WTC11 (cell line): ENCODE measurements at regions not wholly inside any gene's neighbourhood (a gene's known extent, or its start where the extent isn't known, plus 50 kb on each side); places are given as distances from the start of the nearest gene placed in this dataset.

Experiments
- ATAC-seq: fragments of 200-7000 bp; cut with Tn5 transposase; 2 replicates; pipeline ENCODE4 v1.10.0; 2021; ENCODE audit warnings: mild to moderate bottlenecking, moderate library complexity
- CTCF ChIA-PET: fragments of 300-600 bp; sonication (Branson Sonifier 250); formaldehyde crosslinking; loops from one replicate; lab custom pipeline; 2021; ENCODE audit warnings: antibody characterized with exemption; lab: Charles Lee
- POLR2A ChIA-PET: fragments of 350-600 bp; sonication (Branson Sonifier 250); formaldehyde crosslinking; loops from one replicate; lab custom pipeline; 2021; ENCODE audit warnings: antibody characterized with exemption; lab: Charles Lee
- DNase-seq: peaks from one replicate; pipeline ENCODE4 v3.0.0; 2021; ENCODE audit warnings: low spot score
- H3K27ac Mint-ChIP-seq: 2 replicates; pipeline ENCODE4 v1.8.0; 2021; ENCODE audit warnings: mixed read lengths
- H3K27me3 Mint-ChIP-seq: 2 replicates; pipeline ENCODE4 v1.8.0; 2021; ENCODE audit warnings: low read depth, mild to moderate bottlenecking, moderate library complexity, mixed read lengths
- H3K36me3 Mint-ChIP-seq: 2 replicates; pipeline ENCODE4 v1.8.0; 2021; ENCODE audit warnings: mixed read lengths
- H3K4me1 Mint-ChIP-seq: 2 replicates; pipeline ENCODE4 v1.8.0; 2022; ENCODE audit warnings: mixed read lengths
- H3K4me3 Mint-ChIP-seq: 2 replicates; pipeline ENCODE4 v1.8.0; 2021; ENCODE audit warnings: mild to moderate bottlenecking, moderate library complexity, mixed read lengths
- H3K9me3 Mint-ChIP-seq: 2 replicates; pipeline ENCODE4 v1.8.0; 2021; ENCODE audit warnings: mixed read lengths
- ATF1 ChIP-seq: sonication (generic); formaldehyde crosslinking; IDR thresholded peaks from 2 replicates; pipeline ENCODE4 v1.8.1; 2023; ENCODE audit warnings: mild to moderate bottlenecking, moderate library complexity, missing genetic modification reagents
- CBFB ChIP-seq: sonication (generic); formaldehyde crosslinking; IDR thresholded peaks from 2 replicates; pipeline ENCODE4 v1.8.1; 2022; ENCODE audit warnings: mild to moderate bottlenecking, low read depth, missing genetic modification reagents
- CREB1 ChIP-seq: sonication (generic); formaldehyde crosslinking; IDR thresholded peaks from 2 replicates; pipeline ENCODE4 v1.8.0; 2023; ENCODE audit warnings: mild to moderate bottlenecking, missing genetic modification reagents
- CREM ChIP-seq: sonication (generic); formaldehyde crosslinking; IDR thresholded peaks from 2 replicates; pipeline ENCODE4 v1.8.1; 2022; ENCODE audit warnings: mild to moderate bottlenecking, missing genetic modification reagents, moderate library complexity
- ELF4 ChIP-seq: sonication (generic); formaldehyde crosslinking; IDR thresholded peaks from 2 replicates; pipeline ENCODE4 v1.8.1; 2022; ENCODE audit warnings: low read depth, mild to moderate bottlenecking, moderate library complexity, missing genetic modification reagents
- FOXJ3 ChIP-seq: sonication (generic); formaldehyde crosslinking; IDR thresholded peaks from 2 replicates; pipeline ENCODE4 v1.9.0; 2021; ENCODE audit warnings: missing genetic modification reagents, mild to moderate bottlenecking, borderline replicate concordance
- FOXP1 ChIP-seq: sonication (generic); formaldehyde crosslinking; IDR thresholded peaks from 2 replicates; pipeline ENCODE4 v1.8.0; 2022; ENCODE audit warnings: missing genetic modification reagents, mild to moderate bottlenecking, moderate library complexity, borderline replicate concordance
- GRHL2 ChIP-seq: fragments of 250-450 bp; sonication (Bioruptor Pico); IDR thresholded peaks from 2 replicates; pipeline ENCODE4 v1.8.0; 2022; ENCODE audit warnings: mild to moderate bottlenecking, moderate library complexity; ENCODE audit not compliant: insufficient replicate concordance, severe bottlenecking
- GTF2I ChIP-seq: fragments of 250-450 bp; sonication (Bioruptor Pico); conservative IDR thresholded peaks from 2 replicates; pipeline ENCODE4 v1.4.0; 2021; ENCODE audit warnings: mild to moderate bottlenecking
- IRF1 ChIP-seq: sonication (generic); formaldehyde crosslinking; IDR thresholded peaks from 2 replicates; pipeline ENCODE4 v1.8.0; 2023; ENCODE audit warnings: missing genetic modification reagents
- MXD4 ChIP-seq: fragments of 250-450 bp; sonication (Bioruptor Pico); IDR thresholded peaks from 2 replicates; pipeline ENCODE4 v1.8.0; 2021; ENCODE audit warnings: mild to moderate bottlenecking, moderate library complexity, borderline replicate concordance
- MYBL2 ChIP-seq: sonication (generic); formaldehyde crosslinking; IDR thresholded peaks from 2 replicates; pipeline ENCODE4 v1.8.1; 2023; ENCODE audit warnings: mild to moderate bottlenecking, moderate library complexity, missing genetic modification reagents
- NFYB ChIP-seq: sonication (generic); formaldehyde crosslinking; conservative IDR thresholded peaks from 2 replicates; pipeline ENCODE4 v1.8.0; 2022; ENCODE audit warnings: low read depth, missing genetic modification reagents
- NR1H2 ChIP-seq: sonication (generic); formaldehyde crosslinking; IDR thresholded peaks from 2 replicates; pipeline ENCODE4 v1.9.0; 2021; ENCODE audit warnings: mild to moderate bottlenecking, moderate library complexity, missing genetic modification reagents
- PRRX2 ChIP-seq: fragments of 250-450 bp; sonication (Bioruptor Pico); IDR thresholded peaks from 2 replicates; pipeline ENCODE4 v1.8.0; 2021; ENCODE audit warnings: mild to moderate bottlenecking
- SOX15 ChIP-seq: fragments of 250-450 bp; sonication (Bioruptor Pico); IDR thresholded peaks from 2 replicates; pipeline ENCODE4 v1.9.0; 2021; ENCODE audit warnings: mild to moderate bottlenecking
- STAT6 ChIP-seq: sonication (generic); formaldehyde crosslinking; conservative IDR thresholded peaks from 2 replicates; pipeline ENCODE4 v1.8.1; 2023; ENCODE audit warnings: mild to moderate bottlenecking, low read depth, missing genetic modification reagents, moderate library complexity
- ZBTB21 ChIP-seq: sonication (generic); formaldehyde crosslinking; IDR thresholded peaks from 2 replicates; pipeline ENCODE4 v1.8.1; 2023; ENCODE audit warnings: mild to moderate bottlenecking, missing genetic modification reagents, borderline replicate concordance
- ZNF121 ChIP-seq: sonication (generic); formaldehyde crosslinking; IDR thresholded peaks from 2 replicates; pipeline ENCODE4 v1.8.0; 2023; ENCODE audit warnings: missing genetic modification reagents
- ZNF671 ChIP-seq: fragments of 250-450 bp; sonication (Bioruptor Pico); IDR thresholded peaks from 2 replicates; pipeline ENCODE4 v1.8.0; 2021; ENCODE audit warnings: mild to moderate bottlenecking
- TF ChIP-seq, protein P1 (sequence below): sonication (generic); formaldehyde crosslinking; IDR thresholded peaks from 2 replicates; pipeline ENCODE4 v1.8.0; 2022; ENCODE audit warnings: mild to moderate bottlenecking, missing genetic modification reagents
- TF ChIP-seq, protein P2 (sequence below): sonication (generic); formaldehyde crosslinking; IDR thresholded peaks from 2 replicates; pipeline ENCODE4 v1.8.1; 2022; ENCODE audit warnings: mild to moderate bottlenecking, moderate library complexity, missing genetic modification reagents
- TF ChIP-seq, protein P3 (sequence below): fragments of 250-450 bp; sonication (Bioruptor Pico); IDR thresholded peaks from 2 replicates; pipeline ENCODE4 v1.8.0; 2021; ENCODE audit warnings: mild to moderate bottlenecking
- TF ChIP-seq, protein P4 (sequence below): sonication (generic); formaldehyde crosslinking; IDR thresholded peaks from 2 replicates; pipeline ENCODE4 v1.8.1; 2022; ENCODE audit warnings: mild to moderate bottlenecking, missing genetic modification reagents, moderate library complexity, borderline replicate concordance
- TF ChIP-seq, protein P5 (sequence below): sonication (generic); formaldehyde crosslinking; IDR thresholded peaks from 2 replicates; pipeline ENCODE4 v1.8.0; 2022; ENCODE audit warnings: mild to moderate bottlenecking, missing genetic modification reagents
- TF ChIP-seq, protein P6 (sequence below): sonication (generic); formaldehyde crosslinking; IDR thresholded peaks from 2 replicates; pipeline ENCODE4 v1.8.1; 2023; ENCODE audit warnings: mild to moderate bottlenecking, moderate library complexity, missing genetic modification reagents

DNA sequence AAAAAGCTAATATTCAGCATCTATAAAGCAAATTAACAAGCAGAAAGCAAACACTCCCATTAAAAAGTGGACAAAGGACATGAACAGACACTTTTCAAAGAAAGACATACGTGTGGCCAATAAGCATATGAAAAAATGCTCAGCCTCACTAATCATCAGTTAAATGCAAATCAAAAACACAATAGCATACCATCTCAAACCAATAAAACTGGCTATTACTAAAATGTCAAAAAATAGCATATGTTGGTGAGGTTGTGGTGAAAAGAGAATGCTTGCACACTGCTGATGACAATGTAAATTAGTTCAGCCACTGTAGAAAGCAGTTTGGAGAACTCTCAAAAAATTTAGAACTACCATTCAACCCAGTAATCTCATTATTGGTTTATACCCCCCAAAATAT, 284.6 kb upstream of the KCND2 start (continued):
- TF ChIP-seq GTF2I (CRISPR knock-in tag) (no peak), ZBTB21 (CRISPR knock-in tag) (no peak)
- TF ChIP-seq, protein P1, sequence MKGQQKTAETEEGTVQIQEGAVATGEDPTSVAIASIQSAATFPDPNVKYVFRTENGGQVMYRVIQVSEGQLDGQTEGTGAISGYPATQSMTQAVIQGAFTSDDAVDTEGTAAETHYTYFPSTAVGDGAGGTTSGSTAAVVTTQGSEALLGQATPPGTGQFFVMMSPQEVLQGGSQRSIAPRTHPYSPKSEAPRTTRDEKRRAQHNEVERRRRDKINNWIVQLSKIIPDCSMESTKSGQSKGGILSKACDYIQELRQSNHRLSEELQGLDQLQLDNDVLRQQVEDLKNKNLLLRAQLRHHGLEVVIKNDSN (CRISPR knock-in tag), result no peak
- TF ChIP-seq, protein P2, sequence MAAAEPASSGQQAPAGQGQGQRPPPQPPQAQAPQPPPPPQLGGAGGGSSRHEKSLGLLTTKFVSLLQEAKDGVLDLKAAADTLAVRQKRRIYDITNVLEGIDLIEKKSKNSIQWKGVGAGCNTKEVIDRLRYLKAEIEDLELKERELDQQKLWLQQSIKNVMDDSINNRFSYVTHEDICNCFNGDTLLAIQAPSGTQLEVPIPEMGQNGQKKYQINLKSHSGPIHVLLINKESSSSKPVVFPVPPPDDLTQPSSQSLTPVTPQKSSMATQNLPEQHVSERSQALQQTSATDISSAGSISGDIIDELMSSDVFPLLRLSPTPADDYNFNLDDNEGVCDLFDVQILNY, result no peak
- TF ChIP-seq, protein P3, sequence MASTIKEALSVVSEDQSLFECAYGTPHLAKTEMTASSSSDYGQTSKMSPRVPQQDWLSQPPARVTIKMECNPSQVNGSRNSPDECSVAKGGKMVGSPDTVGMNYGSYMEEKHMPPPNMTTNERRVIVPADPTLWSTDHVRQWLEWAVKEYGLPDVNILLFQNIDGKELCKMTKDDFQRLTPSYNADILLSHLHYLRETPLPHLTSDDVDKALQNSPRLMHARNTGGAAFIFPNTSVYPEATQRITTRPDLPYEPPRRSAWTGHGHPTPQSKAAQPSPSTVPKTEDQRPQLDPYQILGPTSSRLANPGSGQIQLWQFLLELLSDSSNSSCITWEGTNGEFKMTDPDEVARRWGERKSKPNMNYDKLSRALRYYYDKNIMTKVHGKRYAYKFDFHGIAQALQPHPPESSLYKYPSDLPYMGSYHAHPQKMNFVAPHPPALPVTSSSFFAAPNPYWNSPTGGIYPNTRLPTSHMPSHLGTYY (CRISPR knock-in tag), result no peak

DNA sequence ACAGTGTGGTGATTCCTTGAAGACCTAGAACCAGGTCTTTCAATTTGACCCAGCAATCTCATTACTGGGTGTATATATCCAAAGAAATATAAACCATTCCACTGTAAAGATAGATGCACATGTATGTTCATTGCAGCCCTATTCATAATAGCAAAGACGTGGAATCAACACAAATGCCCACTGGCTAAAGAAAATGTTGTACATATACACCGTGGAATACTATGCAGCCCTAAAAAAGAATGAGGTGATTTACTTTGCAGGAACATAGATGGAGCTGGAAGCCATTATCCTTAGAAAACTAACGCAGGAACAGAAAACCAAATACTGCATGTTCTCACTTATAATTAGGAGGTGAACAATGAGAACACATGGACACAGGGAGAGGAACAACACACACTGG, 278.0 kb upstream of the KCND2 start:
- no peak for DNase-seq
- H3K4me3 Mint-ChIP-seq, result no peak overlapping the region
- ATAC-seq, result no peak
- H3K4me1 Mint-ChIP-seq, result peaks cover 9% of the 10 kb centered on the region
- ChIA-PET CTCF (no interaction called here), POLR2A (no interaction called here)
- H3K27ac Mint-ChIP-seq, result no peak overlapping the region
- no peaks in the 10 kb centered on the region; the same call in 1 of the 2 replicates for H3K27me3 Mint-ChIP-seq
- no peak for TF ChIP-seq ELF4 (CRISPR knock-in tag)
- TF ChIP-seq, protein P4, sequence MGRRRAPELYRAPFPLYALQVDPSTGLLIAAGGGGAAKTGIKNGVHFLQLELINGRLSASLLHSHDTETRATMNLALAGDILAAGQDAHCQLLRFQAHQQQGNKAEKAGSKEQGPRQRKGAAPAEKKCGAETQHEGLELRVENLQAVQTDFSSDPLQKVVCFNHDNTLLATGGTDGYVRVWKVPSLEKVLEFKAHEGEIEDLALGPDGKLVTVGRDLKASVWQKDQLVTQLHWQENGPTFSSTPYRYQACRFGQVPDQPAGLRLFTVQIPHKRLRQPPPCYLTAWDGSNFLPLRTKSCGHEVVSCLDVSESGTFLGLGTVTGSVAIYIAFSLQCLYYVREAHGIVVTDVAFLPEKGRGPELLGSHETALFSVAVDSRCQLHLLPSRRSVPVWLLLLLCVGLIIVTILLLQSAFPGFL (CRISPR knock-in tag), result no peak
- no peak for TF ChIP-seq ZNF121
- TF ChIP-seq NFYB (CRISPR knock-in tag), result no peak
- no peak for TF ChIP-seq GTF2I (CRISPR knock-in tag)
- no peak for TF ChIP-seq CREB1 (CRISPR knock-in tag)
- no peak for TF ChIP-seq CBFB
- no peak for TF ChIP-seq ATF1 (CRISPR knock-in tag)
- no peak for TF ChIP-seq MXD4 (CRISPR knock-in tag)
- TF ChIP-seq SOX15 (CRISPR knock-in tag), result no peak
- no peak for TF ChIP-seq FOXJ3 (CRISPR knock-in tag)
- TF ChIP-seq PRRX2, result no peak
- TF ChIP-seq MYBL2, result no peak
- no peak for TF ChIP-seq FOXP1 (CRISPR knock-in tag)
- TF ChIP-seq STAT6 (CRISPR knock-in tag), result no peak
- no peak for TF ChIP-seq CREM (CRISPR knock-in tag)
- peaks cover 16% of the 10 kb centered on the region for H3K36me3 Mint-ChIP-seq
- H3K9me3 Mint-ChIP-seq, result peaks cover 33% of the 10 kb centered on the region

DNA sequence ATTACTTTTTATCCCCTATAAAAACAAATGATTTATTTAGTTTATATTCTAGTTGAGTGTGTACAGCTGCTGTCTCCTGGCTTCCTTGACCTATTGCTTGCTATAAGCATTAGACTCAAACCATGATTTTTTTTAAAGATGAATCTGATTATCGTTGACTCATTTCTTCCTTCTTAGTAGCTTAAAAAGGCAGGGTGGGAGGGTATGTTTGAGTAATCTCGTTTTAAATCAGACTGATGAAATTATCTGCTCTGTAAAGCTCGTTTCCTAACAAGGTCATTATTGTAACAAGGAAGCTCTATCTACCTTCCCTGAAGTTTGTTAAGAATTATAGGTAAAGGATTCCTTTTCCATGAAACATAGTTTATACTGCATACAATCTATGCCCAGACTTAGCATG, 276.3 kb upstream of the KCND2 start:
- DNase-seq, result no peak
- ATAC-seq, result no peak
- no peak overlapping the region for H3K4me3 Mint-ChIP-seq
- no peaks in the 10 kb centered on the region for H3K27me3 Mint-ChIP-seq
- POLR2A ChIA-PET, result no interaction called here
- peaks cover 11% of the 10 kb centered on the region for H3K36me3 Mint-ChIP-seq
- H3K9me3 Mint-ChIP-seq, result peaks cover 27% of the 10 kb centered on the region
- CTCF ChIA-PET, result no interaction called here
- H3K27ac Mint-ChIP-seq, result no peak overlapping the region
- no peaks in the 10 kb centered on the region for H3K4me1 Mint-ChIP-seq
- TF ChIP-seq IRF1 (CRISPR knock-in tag) (no peak), SOX15 (CRISPR knock-in tag) (no peak), GRHL2 (no peak), ZNF671 (CRISPR knock-in tag) (no peak), NR1H2 (CRISPR knock-in tag) (no peak)
- TF ChIP-seq, protein P5, sequence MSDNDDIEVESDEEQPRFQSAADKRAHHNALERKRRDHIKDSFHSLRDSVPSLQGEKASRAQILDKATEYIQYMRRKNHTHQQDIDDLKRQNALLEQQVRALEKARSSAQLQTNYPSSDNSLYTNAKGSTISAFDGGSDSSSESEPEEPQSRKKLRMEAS (CRISPR knock-in tag), result no peak
- TF ChIP-seq, protein P6, sequence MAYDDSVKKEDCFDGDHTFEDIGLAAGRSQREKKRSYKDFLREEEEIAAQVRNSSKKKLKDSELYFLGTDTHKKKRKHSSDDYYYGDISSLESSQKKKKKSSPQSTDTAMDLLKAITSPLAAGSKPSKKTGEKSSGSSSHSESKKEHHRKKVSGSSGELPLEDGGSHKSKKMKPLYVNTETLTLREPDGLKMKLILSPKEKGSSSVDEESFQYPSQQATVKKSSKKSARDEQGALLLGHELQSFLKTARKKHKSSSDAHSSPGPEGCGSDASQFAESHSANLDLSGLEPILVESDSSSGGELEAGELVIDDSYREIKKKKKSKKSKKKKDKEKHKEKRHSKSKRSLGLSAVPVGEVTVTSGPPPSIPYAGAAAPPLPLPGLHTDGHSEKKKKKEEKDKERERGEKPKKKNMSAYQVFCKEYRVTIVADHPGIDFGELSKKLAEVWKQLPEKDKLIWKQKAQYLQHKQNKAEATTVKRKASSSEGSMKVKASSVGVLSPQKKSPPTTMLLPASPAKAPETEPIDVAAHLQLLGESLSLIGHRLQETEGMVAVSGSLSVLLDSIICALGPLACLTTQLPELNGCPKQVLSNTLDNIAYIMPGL (CRISPR knock-in tag), result no peak
